ENCODE measurements at regions not wholly inside any gene's neighbourhood (a gene's known extent, or its start where the extent isn't known, plus 50 kb on each side); places are given as distances from the start of the nearest gene placed in this dataset.
"Not testable (repeated sequence)": the region's sequence is repeated elsewhere in the genome, so short reads cannot be mapped to it uniquely, and the experiment has no call there.

DNA sequence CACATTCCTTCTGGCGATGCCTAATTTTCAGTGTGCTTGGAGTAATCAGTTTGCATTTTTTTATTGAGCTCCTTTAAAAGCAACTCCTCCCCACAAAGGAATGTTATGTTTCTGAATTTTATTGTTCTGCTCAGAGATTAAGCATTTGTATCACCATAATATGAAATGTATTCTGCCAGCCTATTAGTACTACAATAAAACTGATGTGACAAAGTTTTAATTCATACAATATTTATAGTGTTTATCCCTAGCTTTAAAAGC is 236.9 kb upstream of the ASCC3 start:
- no peak for DNase-seq (ENCODE audit: low spot score)
- H3K4me3 ChIP-seq = no peak overlapping the region
- TF ChIP-seq, protein P1, sequence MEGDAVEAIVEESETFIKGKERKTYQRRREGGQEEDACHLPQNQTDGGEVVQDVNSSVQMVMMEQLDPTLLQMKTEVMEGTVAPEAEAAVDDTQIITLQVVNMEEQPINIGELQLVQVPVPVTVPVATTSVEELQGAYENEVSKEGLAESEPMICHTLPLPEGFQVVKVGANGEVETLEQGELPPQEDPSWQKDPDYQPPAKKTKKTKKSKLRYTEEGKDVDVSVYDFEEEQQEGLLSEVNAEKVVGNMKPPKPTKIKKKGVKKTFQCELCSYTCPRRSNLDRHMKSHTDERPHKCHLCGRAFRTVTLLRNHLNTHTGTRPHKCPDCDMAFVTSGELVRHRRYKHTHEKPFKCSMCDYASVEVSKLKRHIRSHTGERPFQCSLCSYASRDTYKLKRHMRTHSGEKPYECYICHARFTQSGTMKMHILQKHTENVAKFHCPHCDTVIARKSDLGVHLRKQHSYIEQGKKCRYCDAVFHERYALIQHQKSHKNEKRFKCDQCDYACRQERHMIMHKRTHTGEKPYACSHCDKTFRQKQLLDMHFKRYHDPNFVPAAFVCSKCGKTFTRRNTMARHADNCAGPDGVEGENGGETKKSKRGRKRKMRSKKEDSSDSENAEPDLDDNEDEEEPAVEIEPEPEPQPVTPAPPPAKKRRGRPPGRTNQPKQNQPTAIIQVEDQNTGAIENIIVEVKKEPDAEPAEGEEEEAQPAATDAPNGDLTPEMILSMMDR (IDR thresholded peaks at IDR 0.05) = no peak
- H3K27ac ChIP-seq = no peak overlapping the region

DNA sequence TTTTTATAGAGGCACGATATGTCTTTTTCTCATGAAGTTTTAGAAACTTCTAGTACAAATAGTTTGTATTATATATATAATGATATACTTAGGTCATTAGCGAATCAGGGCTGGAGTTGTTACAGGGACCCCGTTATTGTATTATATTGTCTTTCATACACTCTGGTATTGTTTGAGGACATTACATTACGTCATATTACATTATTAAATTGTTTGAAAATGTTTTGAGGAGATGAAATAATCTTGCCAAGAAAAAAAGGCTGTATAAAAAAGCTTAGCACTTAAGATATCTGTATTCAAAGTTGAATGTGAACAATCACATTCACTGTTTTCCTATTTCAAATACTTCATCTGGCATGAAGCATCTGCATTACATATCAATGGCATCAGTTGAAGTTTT is 239.6 kb upstream of the ASCC3 start:
- no peak overlapping the region for H3K27ac ChIP-seq
- DNase-seq (ENCODE audit: low spot score) = no peak

DNA sequence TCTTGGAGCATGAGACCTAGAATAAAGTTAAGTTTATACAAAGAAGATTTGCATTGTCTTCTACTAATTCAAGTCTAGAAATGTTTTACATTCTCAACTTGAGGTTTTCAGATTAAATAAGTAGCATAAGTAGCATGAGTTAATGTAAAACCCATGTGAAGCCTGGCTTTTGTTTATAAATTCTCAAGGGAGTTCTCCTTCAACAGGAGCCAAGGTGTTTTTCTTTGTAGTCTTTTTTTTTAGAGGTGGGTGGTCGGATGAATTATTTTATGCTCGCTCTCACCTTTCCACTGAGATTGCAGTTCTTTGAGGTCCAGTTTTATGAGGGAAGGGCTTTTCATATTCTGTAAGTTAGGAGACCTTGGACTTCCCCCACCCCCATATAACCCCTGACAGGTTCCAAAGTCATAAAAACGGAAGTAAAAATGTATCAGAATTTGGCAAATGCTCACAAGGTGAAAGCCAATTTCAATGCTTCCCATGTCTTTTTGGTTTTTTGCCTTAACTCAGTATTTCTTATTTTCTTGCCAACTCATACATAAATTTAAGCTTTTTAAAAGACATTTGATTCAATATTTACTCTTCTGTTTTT is 244.3 kb upstream of the ASCC3 start:
- TF ChIP-seq, protein P1 (IDR thresholded peaks at IDR 0.05) = no peak
- H3K27ac ChIP-seq = no peak overlapping the region
- H3K4me3 ChIP-seq = no peak overlapping the region
- DNase-seq (ENCODE audit: low spot score) = no peak

More for the DNA sequence above, 239.6 kb upstream of the ASCC3 start:
- TF ChIP-seq, protein P1 (IDR thresholded peaks at IDR 0.05) = no peak
- H3K4me3 ChIP-seq = no peak overlapping the region

DNA sequence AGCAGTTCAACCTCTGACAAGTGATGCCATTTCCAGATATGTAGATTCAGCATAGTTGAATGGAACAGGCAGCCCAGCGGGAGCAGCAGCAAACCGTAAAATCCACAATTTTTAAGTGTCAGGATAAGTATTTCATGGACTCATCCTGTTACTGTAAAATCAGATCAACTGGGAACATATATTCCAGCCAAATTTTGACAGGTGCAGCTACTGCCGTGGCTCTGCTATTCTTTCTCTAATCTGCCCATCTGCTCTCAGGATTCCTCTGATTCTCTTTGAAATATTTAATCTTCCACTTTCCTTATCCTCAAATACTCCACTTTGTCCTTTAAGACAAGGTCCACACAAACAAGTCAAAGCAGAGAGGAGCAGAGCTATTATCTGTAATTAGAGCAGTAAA is 245.4 kb upstream of the ASCC3 start:
- DNase-seq (ENCODE audit: low spot score) = no peak
- Histone ChIP-seq H3K27ac (no peak overlapping the region), H3K4me3 (no peak overlapping the region)
- TF ChIP-seq, protein P1 (IDR thresholded peaks at IDR 0.05) = no peak

DNA sequence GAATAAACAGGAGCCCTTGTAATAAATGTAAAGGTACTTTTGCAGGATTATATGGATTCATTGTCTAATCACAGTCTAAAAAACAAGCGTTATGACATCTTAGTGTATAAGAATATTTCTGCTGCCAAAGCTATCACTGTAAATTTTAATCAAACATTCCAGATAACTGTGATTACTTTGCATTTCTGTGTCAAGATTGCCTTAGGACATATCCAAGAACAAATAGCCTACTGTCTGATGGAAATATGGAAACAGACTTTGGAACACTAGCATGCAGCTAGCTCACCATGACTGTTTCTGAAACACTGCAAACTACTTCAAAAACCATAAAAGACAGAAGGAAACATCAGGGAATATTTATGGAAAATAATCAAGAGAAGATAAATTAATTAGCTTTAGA is 248.7 kb upstream of the ASCC3 start:
- Histone ChIP-seq H3K4me3 (no peak overlapping the region), H3K27ac (no peak overlapping the region)
- TF ChIP-seq, protein P1 (IDR thresholded peaks at IDR 0.05) = no peak
- no peak for DNase-seq (ENCODE audit: low spot score)

DNA sequence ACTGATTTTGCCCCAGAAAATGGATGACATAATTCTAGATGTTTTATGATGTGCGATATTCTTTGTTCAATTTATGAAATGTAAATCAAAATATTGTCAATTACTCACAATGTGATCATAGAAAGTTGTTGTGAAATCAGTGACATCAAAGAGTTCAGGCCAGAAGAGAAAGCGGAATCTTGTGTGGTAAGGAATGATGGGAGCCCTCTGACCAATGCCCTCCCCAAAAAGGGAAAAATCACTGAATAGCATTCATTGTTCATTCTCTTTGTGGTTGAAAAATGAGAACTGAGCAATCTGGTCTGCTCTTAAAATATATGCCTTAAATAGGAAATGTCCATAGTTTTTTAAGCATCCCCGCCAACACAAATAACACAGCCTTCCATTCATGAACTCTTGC is 247.1 kb upstream of the GRIK2 start:
- TF ChIP-seq, protein P1 (IDR thresholded peaks at IDR 0.05) = no peak
- DNase-seq (ENCODE audit: low spot score) = no peak
- Histone ChIP-seq H3K27ac (no peak overlapping the region), H3K4me3 (no peak overlapping the region)

DNA sequence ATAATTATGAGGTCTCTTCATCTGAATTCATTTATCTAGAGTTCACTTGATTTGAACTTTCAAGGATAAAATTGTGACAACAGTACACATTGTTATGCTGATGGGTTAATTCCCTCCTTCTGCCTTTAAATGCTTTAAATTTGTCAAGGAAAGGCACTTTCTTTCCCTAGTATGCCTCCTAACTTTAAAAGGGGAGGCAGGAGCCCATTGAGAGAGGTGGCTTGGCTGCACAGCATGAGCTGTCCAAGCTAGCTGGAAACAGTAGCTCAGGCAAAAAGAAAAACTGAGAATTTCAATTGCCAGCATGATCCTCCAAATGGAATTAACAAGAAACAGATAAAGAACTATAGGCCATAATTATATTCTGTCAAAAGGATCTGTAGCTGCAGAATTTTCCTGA is 243.3 kb upstream of the GRIK2 start:
- TF ChIP-seq, protein P1 (IDR thresholded peaks at IDR 0.05) = no peak
- no peak for DNase-seq (ENCODE audit: low spot score)
- Histone ChIP-seq H3K4me3 (no peak overlapping the region), H3K27ac (no peak overlapping the region)

DNA sequence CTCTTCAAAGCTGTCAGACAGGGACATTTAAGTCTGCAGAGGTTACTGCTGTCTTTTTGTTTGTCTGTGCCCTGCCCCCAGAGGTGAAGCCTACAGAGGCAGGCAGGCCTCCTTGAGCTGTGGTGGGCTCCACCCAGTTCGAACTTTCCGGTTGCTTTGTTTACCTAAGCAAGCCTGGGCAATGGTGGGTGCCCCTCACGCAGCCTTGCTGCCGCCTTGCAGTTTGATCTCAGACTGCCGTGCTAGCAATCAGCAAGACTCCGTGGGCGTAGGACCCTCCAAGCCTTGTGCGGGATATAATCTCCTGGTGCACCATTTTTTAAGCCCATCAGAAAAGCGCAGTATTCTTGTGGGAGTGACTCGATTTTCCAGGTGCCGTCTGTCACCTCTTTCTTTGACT is 235.9 kb upstream of the GRIK2 start:
- DNase-seq (ENCODE audit: low spot score); H3K4me3 ChIP-seq; H3K27ac ChIP-seq: not testable (repeated sequence)
